HEK293 (cell line): ENCODE measurements at regions not wholly inside any gene's neighbourhood (a gene's known extent, or its start where the extent isn't known, plus 50 kb on each side); places are given as distances from the start of the nearest gene placed in this dataset.

Source experiments
- REST ChIP-seq: fragments of 450-650 bp; formaldehyde crosslinking; IDR thresholded peaks from 2 replicates; pipeline ENCODE4 v1.5.1; 2016; ENCODE audit warnings: missing biosample characterization, missing genetic modification characterization
- TCF7L2 ChIP-seq: IDR thresholded peaks from 2 replicates; pipeline ENCODE4 v1.6.1; 2011; ENCODE audit warnings: low read depth, mild to moderate bottlenecking, inconsistent platforms, low read length, moderate library complexity, borderline replicate concordance

- TF ChIP-seq REST (tag by site-specific recombination) (no peak), TCF7L2 (no peak)
Observed at GRCh38 chr7:32347244-32347828, 142.8 kb downstream of the LSM5 start.
